T-helper 17 cell (primary cell): ENCODE measurements at regions not wholly inside any gene's neighbourhood (a gene's known extent, or its start where the extent isn't known, plus 50 kb on each side); places are given as distances from the start of the nearest gene placed in this dataset.

Experiments used
- ATAC-seq: fragments of 150-1000 bp; cut with Tn5 transposase; 2 replicates; pipeline ENCODE4 v1.10.0; 2021; ENCODE audit warnings: mild to moderate bottlenecking, moderate library complexity
- DNase-seq, 3 donors: peaks; one replicate each; pipeline versions ENCODE4 v3.0.0 to v3.0.0-alpha.2; 2020 to 2021
- H3K9me3 ChIP-seq: one replicate; pipeline ENCODE4 v1.7.0; 2013; ENCODE audit warnings: low read length, mild to moderate bottlenecking; ENCODE audit not compliant: control insufficient read depth, poor library complexity, severe bottlenecking
- H3K27ac Mint-ChIP-seq: one replicate; pipeline ENCODE4 v1.8.0; 2022; ENCODE audit warnings: mild to moderate bottlenecking, moderate library complexity, mixed read lengths
- H3K27me3 Mint-ChIP-seq: one replicate; pipeline ENCODE4 v1.8.0; 2022; ENCODE audit warnings: mixed read lengths
- H3K36me3 Mint-ChIP-seq: one replicate; pipeline ENCODE4 v1.8.0; 2022; ENCODE audit warnings: low read depth, mixed read lengths
- H3K4me1 Mint-ChIP-seq: one replicate; pipeline ENCODE4 v1.8.0; 2022; ENCODE audit warnings: mild to moderate bottlenecking, mixed read lengths
- H3K4me3 Mint-ChIP-seq: one replicate; pipeline ENCODE4 v1.8.0; 2022; ENCODE audit warnings: mild to moderate bottlenecking, moderate library complexity, mixed read lengths

- no peaks in the 10 kb centered on the region for H3K9me3 ChIP-seq
- H3K36me3 Mint-ChIP-seq = peaks cover 7% of the 10 kb centered on the region
- H3K4me3 Mint-ChIP-seq = no peak overlapping the region
- no peak overlapping the region for H3K27ac Mint-ChIP-seq
- peaks cover 4% of the 10 kb centered on the region for H3K4me1 Mint-ChIP-seq
- ATAC-seq (no peak), DNase-seq (no peak)
- H3K27me3 Mint-ChIP-seq = peaks cover 62% of the 10 kb centered on the region
Observed at GRCh38 chr1:38250356-38250755, 203.8 kb upstream of the POU3F1 start.

GRCh38 chr1:38249001-38249400, 202.4 kb upstream of the POU3F1 start:
- Mint-ChIP-seq H3K4me1 (peaks cover 4% of the 10 kb centered on the region), H3K27ac (no peak overlapping the region), H3K36me3 (peaks cover 7% of the 10 kb centered on the region), H3K4me3 (no peak overlapping the region), H3K27me3 (peaks cover 55% of the 10 kb centered on the region)
- DNase-seq = no peak
- no peaks in the 10 kb centered on the region for H3K9me3 ChIP-seq
- no peak for ATAC-seq

- H3K9me3 ChIP-seq = no peaks in the 10 kb centered on the region
- no peak overlapping the region for H3K4me3 Mint-ChIP-seq
- no peak overlapping the region for H3K27ac Mint-ChIP-seq
- H3K4me1 Mint-ChIP-seq = peaks cover 6% of the 10 kb centered on the region
- peaks cover 45% of the 10 kb centered on the region for H3K27me3 Mint-ChIP-seq
- ATAC-seq (no peak), DNase-seq (no peak)
- H3K36me3 Mint-ChIP-seq = peaks cover 7% of the 10 kb centered on the region
Observed at GRCh38 chr1:38246955-38247952, 200.7 kb upstream of the POU3F1 start.

GRCh38 chr1:38244218-38244845, 197.7 kb upstream of the POU3F1 start:
- Mint-ChIP-seq H3K4me3 (no peak overlapping the region), H3K36me3 (peaks cover 4% of the 10 kb centered on the region), H3K27me3 (peaks cover 25% of the 10 kb centered on the region), H3K4me1 (peaks cover 6% of the 10 kb centered on the region), H3K27ac (no peak overlapping the region)
- ATAC-seq = no peak
- no peak for DNase-seq
- no peaks in the 10 kb centered on the region for H3K9me3 ChIP-seq

GRCh38 chr1:38243106-38243505, 196.5 kb upstream of the POU3F1 start:
- DNase-seq (no peak), ATAC-seq (no peak)
- H3K9me3 ChIP-seq = no peaks in the 10 kb centered on the region
- Mint-ChIP-seq H3K27me3 (peaks cover 13% of the 10 kb centered on the region), H3K27ac (no peak overlapping the region), H3K36me3 (no peaks in the 10 kb centered on the region), H3K4me3 (no peak overlapping the region), H3K4me1 (peaks cover 2% of the 10 kb centered on the region)

- H3K27ac Mint-ChIP-seq = no peak overlapping the region
- no peak overlapping the region for H3K4me3 Mint-ChIP-seq
- no peaks in the 10 kb centered on the region for H3K36me3 Mint-ChIP-seq
- H3K9me3 ChIP-seq = no peaks in the 10 kb centered on the region
- no peak for ATAC-seq
- no peak for DNase-seq
- peaks cover 2% of the 10 kb centered on the region for H3K4me1 Mint-ChIP-seq
- peaks cover 7% of the 10 kb centered on the region for H3K27me3 Mint-ChIP-seq
Observed at GRCh38 chr1:38242506-38242905, 195.9 kb upstream of the POU3F1 start.

- Mint-ChIP-seq H3K27me3 (peaks cover 9% of the 10 kb centered on the region), H3K36me3 (no peaks in the 10 kb centered on the region), H3K27ac (no peak overlapping the region), H3K4me3 (no peak overlapping the region), H3K4me1 (peaks cover 2% of the 10 kb centered on the region)
- no peaks in the 10 kb centered on the region for H3K9me3 ChIP-seq
- ATAC-seq = no peak
- DNase-seq = no peak
Observed at GRCh38 chr1:38241594-38242334, 195.2 kb upstream of the POU3F1 start.

GRCh38 chr1:38240618-38241017, 194.0 kb upstream of the POU3F1 start:
- Mint-ChIP-seq H3K36me3 (no peaks in the 10 kb centered on the region), H3K27ac (no peak overlapping the region), H3K27me3 (peaks cover 13% of the 10 kb centered on the region), H3K4me1 (peaks cover 2% of the 10 kb centered on the region), H3K4me3 (no peak overlapping the region)
- H3K9me3 ChIP-seq = no peaks in the 10 kb centered on the region
- no peak for ATAC-seq
- no peak for DNase-seq

GRCh38 chr1:38239258-38239835, 192.8 kb upstream of the POU3F1 start:
- DNase-seq (no peak), ATAC-seq (no peak)
- Mint-ChIP-seq H3K4me1 (peaks cover 2% of the 10 kb centered on the region), H3K27ac (no peak overlapping the region), H3K4me3 (no peak overlapping the region), H3K27me3 (peaks cover 13% of the 10 kb centered on the region), H3K36me3 (no peaks in the 10 kb centered on the region)
- no peaks in the 10 kb centered on the region for H3K9me3 ChIP-seq

- H3K36me3 Mint-ChIP-seq = no peaks in the 10 kb centered on the region
- ATAC-seq (no peak), DNase-seq (no peak)
- H3K27me3 Mint-ChIP-seq = peaks cover 13% of the 10 kb centered on the region
- no peak overlapping the region for H3K27ac Mint-ChIP-seq
- peaks cover 2% of the 10 kb centered on the region for H3K4me1 Mint-ChIP-seq
- H3K4me3 Mint-ChIP-seq = no peak overlapping the region
- no peaks in the 10 kb centered on the region for H3K9me3 ChIP-seq
Observed at GRCh38 chr1:38238294-38238693, 191.7 kb upstream of the POU3F1 start.

- H3K9me3 ChIP-seq = no peaks in the 10 kb centered on the region
- Mint-ChIP-seq H3K4me1 (no peaks in the 10 kb centered on the region), H3K36me3 (no peaks in the 10 kb centered on the region), H3K4me3 (no peak overlapping the region), H3K27me3 (peaks cover 13% of the 10 kb centered on the region), H3K27ac (no peak overlapping the region)
- DNase-seq (no peak), ATAC-seq (no peak)
Observed at GRCh38 chr1:38235705-38236104, 189.1 kb upstream of the POU3F1 start.

- H3K4me3 Mint-ChIP-seq = no peak overlapping the region
- ATAC-seq = no peak
- H3K27ac Mint-ChIP-seq = no peak overlapping the region
Observed at GRCh38 chr1:38231941-38232340, 185.3 kb upstream of the POU3F1 start.

GRCh38 chr1:38228718-38229117, 182.1 kb upstream of the POU3F1 start:
- Mint-ChIP-seq H3K4me3 (no peak overlapping the region), H3K27me3 (peaks cover 39% of the 10 kb centered on the region), H3K4me1 (no peaks in the 10 kb centered on the region), H3K27ac (no peak overlapping the region), H3K36me3 (peaks cover 3% of the 10 kb centered on the region)
- no peaks in the 10 kb centered on the region for H3K9me3 ChIP-seq
- no peak for DNase-seq
- ATAC-seq = no peak

More at GRCh38 chr1:38231941-38232340, 185.3 kb upstream of the POU3F1 start:
- Mint-ChIP-seq H3K27me3 (peaks cover 37% of the 10 kb centered on the region), H3K36me3 (peaks cover 3% of the 10 kb centered on the region), H3K4me1 (no peaks in the 10 kb centered on the region)
- DNase-seq = no peak
- no peaks in the 10 kb centered on the region for H3K9me3 ChIP-seq
